Spleen (tissue), 11 donors: ENCODE measurements at regions not wholly inside any gene's neighbourhood (a gene's known extent, or its start where the extent isn't known, plus 50 kb on each side); places are given as distances from the start of the nearest gene placed in this dataset.

ENCODE experiments used
- DNase-seq: peaks from one replicate; pipeline ENCODE4 v3.0.0-alpha.2; 2020
- H3K27ac ChIP-seq, 8 donors: fragments of 200-600 bp; sonication (generic) in 7 of 8; 1 replicate in 4 of 8; 2 replicates in 4 of 8; pipeline versions ENCODE4 v1.5.0 to v1.8.0; 2016 to 2021; ENCODE audit warnings: inconsistent platforms in 4 of 8, mild to moderate bottlenecking in 4 of 8, moderate library complexity in 1 of 8
- H3K27me3 ChIP-seq, 7 donors: fragments of 200-600 bp; sonication (generic) in 6 of 7; replicated peaks in 1 of 7; 1 replicate in 4 of 7; 2 replicates in 3 of 7; pipeline versions ENCODE4 v1.5.0 to v1.8.0; 2016 to 2021; ENCODE audit warnings: inconsistent platforms in 3 of 7, mild to moderate bottlenecking in 1 of 7
- H3K36me3 ChIP-seq, 6 donors: fragments of 200-600 bp; sonication (generic) in 5 of 6; 1 replicate in 4 of 6; 2 replicates in 2 of 6; pipeline versions ENCODE4 v1.5.0 to v1.8.0; 2016 to 2021; ENCODE audit warnings: inconsistent platforms in 2 of 6
- H3K4me1 ChIP-seq, 6 donors: fragments of 200-600 bp; sonication (generic) in 5 of 6; 1 replicate in 3 of 6; 2 replicates in 3 of 6; pipeline versions ENCODE4 v1.5.0 to v1.8.0; 2016 to 2021; ENCODE audit warnings: inconsistent platforms in 3 of 6
- H3K4me3 ChIP-seq, 8 donors: fragments of 200-600 bp; sonication (generic) in 7 of 8; 1 replicate in 4 of 8; 2 replicates in 4 of 8; pipeline versions ENCODE4 v1.5.0 to v1.8.0; 2016 to 2021; ENCODE audit warnings: inconsistent platforms in 4 of 8, mild to moderate bottlenecking in 4 of 8, moderate library complexity in 2 of 8
- H3K9me3 ChIP-seq, 8 donors: fragments of 200-600 bp; sonication (generic) in 7 of 8; 1 replicate in 4 of 8; 2 replicates in 4 of 8; pipeline versions ENCODE4 v1.5.0 to v1.8.0; 2016 to 2021; ENCODE audit warnings: inconsistent platforms in 4 of 8
- CTCF ChIP-seq, 11 experiments: fragments of 200-600 bp in 7 of 11; fragments of 450-650 bp in 4 of 11; sonication (generic) in 4 of 11; IDR thresholded peaks in 8 of 11; conservative IDR thresholded peaks in 3 of 11; 1 replicate in 7 of 11; 2 replicates in 4 of 11; pipeline versions ENCODE4 v1.4.0 to v1.8.0; 2016 to 2021; ENCODE audit warnings: antibody characterized with exemption in 11 of 11, inconsistent platforms in 4 of 11, mild to moderate bottlenecking in 1 of 11
- POLR2A ChIP-seq, 3 donors: fragments of 450-650 bp; IDR thresholded peaks; one replicate each; pipeline ENCODE4 v1.5.1; 2017; ENCODE audit warnings: antibody characterized with exemption in 3 of 3, mild to moderate bottlenecking in 1 of 3
- POLR2AphosphoS5 ChIP-seq, 3 donors: sonication (generic); formaldehyde crosslinking; IDR thresholded peaks; one replicate each; pipeline ENCODE4 v1.5.1; 2017; ENCODE audit warnings: antibody characterized with exemption in 3 of 3
- WGBS, 5 donors: extraction: QIAGEN DNeasy Blood & Tissue Kit in 3 of 5; methylation state at CpG; one replicate each; pipeline versions ENCODE4 v1.1.5 to v1.1.7; 2013 to 2018; 5-methylcytosine and 5-hydroxymethylcytosine counted together
- intact Hi-C: fragments of 100-400 bp; cut with DNase I; formaldehyde crosslinking; loops from one replicate; pipeline ENCODE4 v1.15.0; 2023; ENCODE audit warnings: low total_unique reads
- donor health status: healthy with polysubstance abuse.
- donor health status: DM: no; HTN: no; CAD: no; lungs with moderate emphysema.
- donor health status: DM: no; HTN: no; CAD: no.
- donor health status: Bipolar disorder and iron deficiency.
- donor health status: healthy.
- donor health status: DM: no; HTN: no; CAD: no.
- donor health status: DM: yes; HTN: yes; CAD: no.

DNA sequence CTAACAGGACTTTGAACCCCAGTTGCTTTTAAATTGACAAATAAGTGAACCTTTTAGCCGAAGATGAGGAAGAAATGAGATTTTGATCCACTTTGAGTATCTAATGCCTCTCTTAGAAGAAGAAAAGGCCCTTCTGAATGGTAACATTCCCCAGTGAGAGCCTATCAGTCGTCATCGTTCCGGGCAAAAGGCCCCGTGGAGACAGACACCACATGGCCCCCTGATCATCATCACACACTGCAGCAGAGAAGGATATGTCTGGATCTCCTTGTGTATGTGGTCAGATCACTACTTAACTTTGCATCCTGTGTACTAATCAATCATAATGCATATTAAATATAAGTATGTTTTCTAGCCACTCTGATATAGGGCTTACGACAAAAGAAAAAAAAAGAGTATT lies 87.3 kb upstream of the SMYD2 start:
- no peak overlapping the region for H3K27ac ChIP-seq
- TF ChIP-seq POLR2A (IDR thresholded peaks at IDR 0.05) (no peak), CTCF (IDR thresholded peaks at IDR 0.05 in 8 of 11, conservative IDR thresholded peaks at IDR 0.05 in 3 of 11) (no peak), POLR2AphosphoS5 (IDR thresholded peaks at IDR 0.05) (no peak)
- H3K4me1 ChIP-seq, result no peaks in the 10 kb centered on the region
- H3K27me3 ChIP-seq, result peaks cover 0 to 26% (median 4%) of the 10 kb centered on the region in 7 donors
- no peaks in the 10 kb centered on the region for H3K36me3 ChIP-seq
- H3K4me3 ChIP-seq, result no peak overlapping the region
- no peaks in the 10 kb centered on the region for H3K9me3 ChIP-seq
- no peak for DNase-seq
- 74 to 90% (median 84%) methylated on average over 6 of the region's 6 CpGs for WGBS, 5 donors
- intact Hi-C loops, result no loop called here

GRCh38 chr1:214198571-214198970 lies 82.4 kb upstream of the SMYD2 start:
- Histone ChIP-seq H3K27me3 (peaks cover 0 to 22% (median under 1%) of the 10 kb centered on the region in 7 donors), H3K27ac (no peak overlapping the region), H3K36me3 (no peaks in the 10 kb centered on the region), H3K4me3 (no peak overlapping the region), H3K4me1 (no peaks in the 10 kb centered on the region), H3K9me3 (no peaks in the 10 kb centered on the region)
- intact Hi-C loops, result no loop called here
- DNase-seq, result no peak
- WGBS, 5 donors, result 72 to 80% (median 77%) methylated on average over 1 of the region's 1 CpG
- no peak for TF ChIP-seq CTCF (IDR thresholded peaks at IDR 0.05 in 8 of 11, conservative IDR thresholded peaks at IDR 0.05 in 3 of 11)
- TF ChIP-seq POLR2AphosphoS5 (IDR thresholded peaks at IDR 0.05), result no peak
- TF ChIP-seq POLR2A (IDR thresholded peaks at IDR 0.05), result no peak

DNA sequence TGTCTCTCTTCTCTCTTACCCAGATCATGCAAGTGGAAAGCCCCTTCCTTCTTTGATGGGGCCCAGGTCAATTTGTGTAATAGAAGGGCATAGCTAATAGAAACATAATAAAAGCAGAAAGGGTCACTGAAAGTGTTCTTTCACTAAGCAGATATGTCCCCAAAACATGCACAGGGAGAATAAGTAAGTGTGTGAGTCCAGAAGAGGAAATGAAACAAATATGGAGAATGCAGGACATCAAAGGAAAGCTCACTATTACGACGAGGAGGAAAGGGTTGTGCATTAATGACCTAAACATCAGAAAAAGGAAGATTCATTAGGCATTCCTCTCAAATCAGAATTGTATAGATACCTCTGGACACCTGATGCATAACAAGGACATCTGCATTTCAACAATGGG lies 81.4 kb upstream of the SMYD2 start:
- WGBS, 5 donors, result 53 to 62% (median 57%) methylated on average over 2 of the region's 2 CpGs
- Histone ChIP-seq H3K4me1 (no peaks in the 10 kb centered on the region), H3K36me3 (no peaks in the 10 kb centered on the region), H3K27ac (no peak overlapping the region), H3K9me3 (no peaks in the 10 kb centered on the region), H3K4me3 (no peak overlapping the region), H3K27me3 (peaks cover 0 to 19% (median 0%) of the 10 kb centered on the region in 7 donors)
- no peak for DNase-seq
- intact Hi-C loops, result no loop called here
- no peak for TF ChIP-seq POLR2AphosphoS5 (IDR thresholded peaks at IDR 0.05)
- TF ChIP-seq CTCF (IDR thresholded peaks at IDR 0.05 in 8 of 11, conservative IDR thresholded peaks at IDR 0.05 in 3 of 11), result no peak
- TF ChIP-seq POLR2A (IDR thresholded peaks at IDR 0.05), result no peak

DNA sequence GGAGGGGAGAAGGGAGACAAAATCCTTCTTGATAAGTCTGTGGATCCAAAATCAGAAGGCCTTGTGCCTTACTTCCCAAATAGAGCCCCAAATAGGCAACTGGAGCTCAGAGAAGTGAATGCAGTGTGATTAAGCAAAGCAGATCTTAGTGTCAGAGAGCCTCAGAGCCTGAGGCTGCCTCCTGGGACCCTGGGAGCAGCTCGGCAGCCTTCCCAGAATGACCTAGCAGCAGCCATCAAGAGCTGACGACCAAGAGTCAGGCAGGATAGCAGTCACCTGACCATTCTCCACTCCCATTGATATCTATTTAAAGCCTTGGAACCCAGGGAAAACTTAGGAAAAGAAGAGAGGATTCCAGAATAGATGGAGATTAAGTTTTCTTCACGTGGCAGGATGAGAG lies 78.0 kb upstream of the SMYD2 start:
- Histone ChIP-seq H3K27me3 (peaks cover 0 to 19% (median 0%) of the 10 kb centered on the region in 7 donors), H3K27ac (no peak overlapping the region), H3K4me3 (no peak overlapping the region), H3K36me3 (no peaks in the 10 kb centered on the region), H3K9me3 (no peaks in the 10 kb centered on the region), H3K4me1 (no peaks in the 10 kb centered on the region)
- intact Hi-C loops, result no loop called here
- DNase-seq, result no peak
- WGBS, 5 donors, result 70 to 87% (median 81%) methylated on average over 3 of the region's 3 CpGs
- no peak for TF ChIP-seq POLR2A (IDR thresholded peaks at IDR 0.05)

GRCh38 chr1:214205053-214205452 lies 75.9 kb upstream of the SMYD2 start:
- Histone ChIP-seq H3K4me3 (no peak overlapping the region), H3K27me3 (peaks cover 0 to 8% (median 0%) of the 10 kb centered on the region in 7 donors), H3K4me1 (no peaks in the 10 kb centered on the region), H3K27ac (no peak overlapping the region), H3K9me3 (no peaks in the 10 kb centered on the region), H3K36me3 (no peaks in the 10 kb centered on the region)
- no peak for DNase-seq
- intact Hi-C loops, result no loop called here
- 72 to 86% (median 83%) methylated on average over 8 of the region's 8 CpGs for WGBS, 5 donors
- TF ChIP-seq CTCF (IDR thresholded peaks at IDR 0.05 in 8 of 11, conservative IDR thresholded peaks at IDR 0.05 in 3 of 11) (no peak), POLR2A (IDR thresholded peaks at IDR 0.05) (no peak), POLR2AphosphoS5 (IDR thresholded peaks at IDR 0.05) (no peak)
